ENCODE measurements at regions not wholly inside any gene's neighbourhood (a gene's known extent, or its start where the extent isn't known, plus 50 kb on each side); places are given as distances from the start of the nearest gene placed in this dataset.

DNA sequence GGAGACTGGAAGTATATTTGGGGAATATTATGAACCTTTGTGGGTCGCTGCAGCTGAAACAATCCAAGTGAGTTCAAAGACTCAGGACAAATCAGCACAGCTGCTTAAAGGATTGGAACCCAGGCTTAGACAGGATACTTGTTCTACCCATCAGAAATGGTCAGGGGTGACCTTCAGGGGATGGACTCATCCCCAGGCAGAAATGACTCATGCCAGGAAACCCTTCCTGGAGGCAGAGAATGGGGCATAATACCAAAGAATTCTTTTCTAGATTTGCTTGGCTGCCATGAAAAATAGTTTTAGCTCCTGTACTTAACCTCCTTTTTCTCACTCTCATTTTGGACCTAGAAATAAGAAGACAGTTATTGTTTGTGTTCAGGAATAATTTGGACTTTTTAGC is 425.5 kb downstream of the TSN start:
- TF ChIP-seq, protein P1, sequence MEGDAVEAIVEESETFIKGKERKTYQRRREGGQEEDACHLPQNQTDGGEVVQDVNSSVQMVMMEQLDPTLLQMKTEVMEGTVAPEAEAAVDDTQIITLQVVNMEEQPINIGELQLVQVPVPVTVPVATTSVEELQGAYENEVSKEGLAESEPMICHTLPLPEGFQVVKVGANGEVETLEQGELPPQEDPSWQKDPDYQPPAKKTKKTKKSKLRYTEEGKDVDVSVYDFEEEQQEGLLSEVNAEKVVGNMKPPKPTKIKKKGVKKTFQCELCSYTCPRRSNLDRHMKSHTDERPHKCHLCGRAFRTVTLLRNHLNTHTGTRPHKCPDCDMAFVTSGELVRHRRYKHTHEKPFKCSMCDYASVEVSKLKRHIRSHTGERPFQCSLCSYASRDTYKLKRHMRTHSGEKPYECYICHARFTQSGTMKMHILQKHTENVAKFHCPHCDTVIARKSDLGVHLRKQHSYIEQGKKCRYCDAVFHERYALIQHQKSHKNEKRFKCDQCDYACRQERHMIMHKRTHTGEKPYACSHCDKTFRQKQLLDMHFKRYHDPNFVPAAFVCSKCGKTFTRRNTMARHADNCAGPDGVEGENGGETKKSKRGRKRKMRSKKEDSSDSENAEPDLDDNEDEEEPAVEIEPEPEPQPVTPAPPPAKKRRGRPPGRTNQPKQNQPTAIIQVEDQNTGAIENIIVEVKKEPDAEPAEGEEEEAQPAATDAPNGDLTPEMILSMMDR (IDR thresholded peaks at IDR 0.05) = no peak
- no peak for TF ChIP-seq POLR2A (IDR thresholded peaks at IDR 0.05)

Data from esophagus squamous epithelium (tissue), 4 donors.